GM19452 (cell line): ENCODE measurements at regions not wholly inside any gene's neighbourhood (a gene's known extent, or its start where the extent isn't known, plus 50 kb on each side); places are given as distances from the start of the nearest gene placed in this dataset.

Source experiments
- ATAC-seq: cut with Tn5 transposase; IDR thresholded peaks from one replicate; pipeline ENCODE4 v1.9.1; 2021; ENCODE audit not compliant: unreplicated experiment

- ATAC-seq, result no peak
Observed at GRCh38 chr1:56168176-56168575, 411.2 kb downstream of the PLPP3 start.

- ATAC-seq, result no peak
Observed at GRCh38 chr1:56167596-56167995, 411.8 kb downstream of the PLPP3 start.

GRCh38 chr1:56160773-56161315, 418.5 kb downstream of the PLPP3 start:
- ATAC-seq, result no peak

- ATAC-seq, result no peak
Observed at GRCh38 chr1:56156971-56157876, 422.1 kb downstream of the PLPP3 start.

- ATAC-seq, result no peak
Observed at GRCh38 chr1:56153276-56153675, 426.1 kb downstream of the PLPP3 start.

GRCh38 chr1:56152635-56153034, 426.7 kb downstream of the PLPP3 start:
- ATAC-seq, result no peak

- ATAC-seq, result no peak
Observed at GRCh38 chr1:56151402-56151801, 428.0 kb downstream of the PLPP3 start.

GRCh38 chr1:56150441-56151215, 428.7 kb downstream of the PLPP3 start:
- no peak for ATAC-seq

- no peak for ATAC-seq
Observed at GRCh38 chr1:56149761-56150160, 429.6 kb downstream of the PLPP3 start.

- no peak for ATAC-seq
Observed at GRCh38 chr1:56148326-56149193, 430.8 kb downstream of the PLPP3 start.

GRCh38 chr1:56147459-56147858, 431.9 kb downstream of the PLPP3 start:
- ATAC-seq, result no peak

GRCh38 chr1:56147034-56147433, 432.3 kb downstream of the PLPP3 start:
- no peak for ATAC-seq

GRCh38 chr1:56146449-56146848, 432.9 kb downstream of the PLPP3 start:
- ATAC-seq, result no peak

- no peak for ATAC-seq
Observed at GRCh38 chr1:56145581-56145980, 433.8 kb downstream of the PLPP3 start.

GRCh38 chr1:56142301-56142700, 437.1 kb downstream of the PLPP3 start:
- ATAC-seq, result no peak

- no peak for ATAC-seq
Observed at GRCh38 chr1:56139836-56140235, 439.5 kb downstream of the PLPP3 start.

GRCh38 chr1:56137521-56138505, 441.6 kb downstream of the PLPP3 start:
- no peak for ATAC-seq

- ATAC-seq, result no peak
Observed at GRCh38 chr1:56137090-56137489, 442.3 kb downstream of the PLPP3 start.

- ATAC-seq, result no peak
Observed at GRCh38 chr1:56135864-56136147, 443.6 kb downstream of the PLPP3 start.
